ENCODE measurements at regions not wholly inside any gene's neighbourhood (a gene's known extent, or its start where the extent isn't known, plus 50 kb on each side); places are given as distances from the start of the nearest gene placed in this dataset.

GRCh38 chr5:2570586-2570985, 180.9 kb downstream of the IRX2 start (continued):
- TF ChIP-seq CHD7 (IDR thresholded peaks at IDR 0.05; ENCODE audit: insufficient replicate concordance, low read length) (no peak), PHF8 (conservative IDR thresholded peaks at IDR 0.05; ENCODE audit: low read depth, low read length) (no peak), BCL11A (IDR thresholded peaks at IDR 0.05; ENCODE audit: low read depth in 2 of 2, low read length in 2 of 2) (no peak)

All from H1 (cell line).